GM18868 (cell line): ENCODE measurements at regions not wholly inside any gene's neighbourhood (a gene's known extent, or its start where the extent isn't known, plus 50 kb on each side); places are given as distances from the start of the nearest gene placed in this dataset.

ENCODE experiments used
- ATAC-seq: cut with Tn5 transposase; IDR thresholded peaks from one replicate; pipeline ENCODE4 v1.9.1; 2021; ENCODE audit warnings: mild to moderate bottlenecking, moderate library complexity; ENCODE audit not compliant: unreplicated experiment

GRCh38 chr5:115072266-115073064, 97.2 kb downstream of the TRIM36 start:
- ATAC-seq, result no peak

GRCh38 chr5:115070737-115071136, 99.0 kb downstream of the TRIM36 start:
- no peak for ATAC-seq

DNA sequence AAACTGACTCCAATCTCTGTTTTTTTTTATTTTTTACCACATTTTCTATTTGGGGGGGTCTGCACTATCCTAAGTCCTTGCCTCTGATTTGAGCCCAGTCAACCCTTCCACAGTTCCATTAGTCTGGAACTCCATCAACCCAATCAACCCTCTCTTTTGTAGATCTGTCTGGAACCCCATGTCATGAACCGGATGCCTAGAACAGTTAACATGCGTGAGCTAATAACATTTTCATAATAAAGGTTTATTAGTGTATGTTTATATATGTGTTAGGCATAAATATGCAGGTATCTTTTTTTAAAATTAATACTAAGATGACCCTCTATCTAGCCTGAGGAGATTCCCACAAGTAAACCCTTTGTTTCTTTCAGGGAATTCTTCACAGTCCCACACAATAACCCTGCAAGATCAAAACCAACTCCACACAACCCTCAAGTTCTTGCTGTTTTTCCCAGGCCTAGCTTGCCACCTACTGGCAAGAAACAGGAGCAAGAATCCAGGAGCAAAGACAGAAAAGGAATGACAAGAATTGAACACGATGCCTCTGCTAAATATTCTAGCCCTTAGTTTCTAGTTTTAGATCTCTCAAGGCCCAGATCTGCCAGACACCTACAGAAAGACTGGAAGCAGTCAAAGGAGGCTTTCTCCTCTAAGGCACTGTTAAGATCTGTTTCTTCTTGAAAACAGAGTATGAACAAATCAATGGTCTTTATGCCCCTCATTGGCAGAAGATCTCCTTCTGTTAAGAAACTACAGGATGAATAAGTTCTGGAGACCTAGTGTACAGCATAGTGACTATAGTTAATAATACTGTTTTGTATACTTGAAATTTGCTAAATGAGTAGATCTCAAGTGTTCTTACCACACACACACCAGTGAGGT, 100.4 kb downstream of the TRIM36 start:
- ATAC-seq, result peak; percentile 41

GRCh38 chr5:115068239-115069086, 101.2 kb downstream of the TRIM36 start:
- peak; percentile 90 for ATAC-seq

DNA sequence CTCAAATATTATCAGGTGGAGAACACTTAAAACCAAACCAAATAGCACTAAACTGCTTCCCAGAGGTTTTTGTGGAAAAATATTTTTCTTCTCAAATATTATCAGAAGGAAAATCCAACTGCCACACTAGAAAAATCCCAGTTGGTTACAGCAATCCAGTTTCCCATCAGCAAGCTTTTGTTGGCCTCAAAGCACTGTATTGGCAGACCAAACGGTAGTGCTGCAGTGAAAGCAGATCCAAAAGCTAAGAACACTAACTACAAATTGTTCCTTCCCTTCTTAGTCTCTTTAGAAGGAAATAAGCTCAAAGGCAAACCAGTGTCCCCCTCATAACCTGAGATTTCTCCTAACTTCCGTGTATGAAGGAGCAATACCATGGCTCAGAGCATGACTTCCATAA, 105.3 kb downstream of the TRIM36 start:
- ATAC-seq, result no peak

GRCh38 chr5:115054387-115054951, 115.2 kb downstream of the TRIM36 start:
- no peak for ATAC-seq

- ATAC-seq, result no peak
These were observed 116.8 kb downstream of the TRIM36 start for GRCh38 chr5:115052948-115053347.

GRCh38 chr5:115050866-115051265, 118.8 kb downstream of the TRIM36 start:
- ATAC-seq, result no peak

GRCh38 chr5:115033861-115034260, 135.8 kb downstream of the TRIM36 start:
- ATAC-seq, result no peak

DNA sequence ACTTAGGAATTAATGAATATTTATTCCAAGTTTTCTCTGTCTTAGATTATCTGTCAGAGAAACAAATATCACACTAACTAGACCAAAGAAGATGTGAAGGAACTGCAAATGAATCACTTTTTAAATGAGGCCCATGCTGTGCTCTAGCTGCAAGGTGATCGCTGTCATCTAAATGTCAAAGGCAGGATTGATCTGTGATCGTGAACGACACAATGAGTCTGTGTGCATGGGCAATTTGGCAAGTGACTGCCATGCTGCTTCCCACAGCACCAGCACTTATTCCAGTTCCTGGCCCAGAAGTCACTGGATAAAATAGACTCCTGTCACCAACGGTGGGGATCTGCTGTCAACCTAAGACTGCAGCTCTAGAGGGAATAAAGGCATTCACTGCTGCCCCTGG, 141.2 kb downstream of the TRIM36 start:
- no peak for ATAC-seq

DNA sequence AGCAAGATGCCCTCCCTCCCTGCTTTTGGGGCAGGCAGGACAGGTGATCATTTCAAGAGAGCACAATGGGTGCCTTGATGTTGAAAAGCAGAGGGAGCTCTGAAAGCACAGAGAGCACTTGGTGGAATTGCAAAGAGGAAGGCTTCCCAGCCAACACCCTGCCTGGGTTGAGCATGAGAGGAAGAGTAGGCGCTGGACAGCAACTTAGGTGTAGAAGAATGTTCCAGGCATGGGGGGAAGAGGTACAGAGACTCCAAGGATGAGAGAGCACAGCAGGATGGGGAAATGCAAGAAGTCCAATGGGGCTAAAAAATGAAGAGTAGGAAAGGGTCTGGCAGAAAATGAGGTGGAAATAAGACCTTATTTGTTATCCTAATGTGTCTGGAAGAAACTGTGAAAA, 144.8 kb downstream of the TRIM36 start:
- no peak for ATAC-seq

DNA sequence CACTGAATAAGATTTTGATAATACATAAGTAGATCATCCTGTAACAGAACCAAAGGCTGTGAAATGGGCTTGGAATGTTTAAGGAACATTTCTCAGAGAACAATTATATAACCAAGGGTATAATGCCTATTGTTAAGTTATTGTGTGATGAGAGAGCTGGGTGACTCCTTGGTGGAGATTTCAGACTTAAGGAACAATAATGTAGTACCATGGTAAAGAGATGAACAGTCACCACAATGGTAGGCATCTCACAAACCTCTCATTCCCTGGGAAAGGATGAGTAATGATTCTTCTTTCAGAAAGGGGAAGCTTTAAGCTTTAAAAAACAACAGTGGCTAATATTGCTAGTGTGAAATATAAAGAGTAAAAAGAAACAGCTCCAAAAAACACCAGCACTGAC, 147.4 kb downstream of the TRIM36 start:
- no peak for ATAC-seq

DNA sequence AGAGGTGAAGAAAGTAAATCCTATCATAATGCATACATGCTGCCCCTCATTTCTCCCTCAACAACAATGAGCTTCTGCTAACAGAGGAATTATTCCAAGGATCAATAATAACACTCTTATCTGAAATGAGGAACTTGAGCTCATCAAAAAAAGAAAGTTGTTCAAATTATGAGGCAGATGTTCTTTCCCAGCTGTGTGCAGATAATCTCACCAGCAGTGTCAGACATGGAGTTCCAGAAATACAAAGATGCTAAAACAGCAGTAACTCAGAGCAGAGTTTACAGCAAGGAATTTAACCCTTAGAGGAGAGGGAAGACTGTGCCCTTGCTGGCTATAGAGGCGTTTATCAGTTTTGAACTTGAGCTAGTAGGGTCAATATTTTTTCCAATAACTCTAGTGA, 153.1 kb downstream of the TRIM36 start:
- no peak for ATAC-seq

DNA sequence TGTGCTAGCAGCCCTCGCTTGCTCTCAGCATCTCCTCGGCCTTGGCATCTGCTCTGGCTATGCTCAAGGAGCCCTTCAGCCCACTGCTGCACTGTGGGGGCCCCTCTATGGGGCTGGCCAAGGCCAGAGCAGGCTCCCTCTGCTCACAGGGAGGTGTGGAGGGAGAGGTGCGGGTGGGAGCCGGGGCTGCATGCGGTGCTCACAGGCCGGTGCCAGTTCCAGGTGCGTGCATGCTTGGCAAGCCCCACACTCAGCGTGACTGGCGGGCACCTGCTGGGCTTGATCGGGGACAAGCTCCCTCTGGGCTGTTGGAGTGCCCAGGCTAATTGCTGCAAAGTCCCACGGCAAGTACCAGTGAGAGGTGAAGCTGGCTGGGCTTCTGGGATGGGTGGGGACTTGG, 170.5 kb downstream of the TRIM36 start:
- no peak for ATAC-seq

DNA sequence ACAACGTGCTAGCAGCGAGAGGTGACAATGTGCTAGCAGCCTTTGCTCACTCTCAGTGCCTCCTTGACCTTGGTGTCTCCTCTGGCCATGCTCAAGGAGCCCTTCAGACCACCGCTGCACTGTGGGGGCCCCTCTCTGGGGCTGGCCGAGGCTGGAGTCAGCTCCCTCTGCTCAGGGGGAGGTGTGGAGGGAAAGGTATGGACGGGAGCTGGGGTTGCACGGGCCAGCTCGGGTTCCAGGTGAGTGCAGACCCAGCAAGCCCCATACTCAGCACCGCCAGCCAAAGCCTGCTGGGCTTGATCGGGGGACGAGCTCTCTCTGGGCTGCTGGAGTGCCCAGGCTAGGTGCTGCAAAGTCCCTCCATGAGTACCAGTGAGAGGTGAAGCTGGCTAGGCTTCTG, 180.2 kb downstream of the TRIM36 start:
- no peak for ATAC-seq

- ATAC-seq, result no peak
These were observed 181.6 kb downstream of the TRIM36 start for GRCh38 chr5:114988096-114988495.

DNA sequence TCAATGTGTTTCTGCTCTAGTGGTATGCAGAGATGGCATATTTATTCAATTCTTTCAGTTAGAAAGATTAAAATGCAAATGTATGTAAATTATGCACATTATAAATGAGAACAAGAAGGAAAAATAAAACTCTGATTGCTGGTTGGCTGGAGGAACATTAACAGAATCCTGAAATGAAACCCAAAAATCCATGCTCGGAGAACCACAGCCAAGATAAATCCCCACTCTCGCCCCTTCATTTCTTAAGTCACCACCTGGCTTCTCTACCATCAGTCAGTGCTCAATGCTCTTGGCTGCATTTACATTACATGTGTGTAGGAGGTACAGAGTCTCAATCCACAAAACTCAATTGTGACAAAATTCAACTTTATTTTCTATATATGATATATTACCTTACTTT, 184.9 kb downstream of the TRIM36 start:
- ATAC-seq, result no peak

DNA sequence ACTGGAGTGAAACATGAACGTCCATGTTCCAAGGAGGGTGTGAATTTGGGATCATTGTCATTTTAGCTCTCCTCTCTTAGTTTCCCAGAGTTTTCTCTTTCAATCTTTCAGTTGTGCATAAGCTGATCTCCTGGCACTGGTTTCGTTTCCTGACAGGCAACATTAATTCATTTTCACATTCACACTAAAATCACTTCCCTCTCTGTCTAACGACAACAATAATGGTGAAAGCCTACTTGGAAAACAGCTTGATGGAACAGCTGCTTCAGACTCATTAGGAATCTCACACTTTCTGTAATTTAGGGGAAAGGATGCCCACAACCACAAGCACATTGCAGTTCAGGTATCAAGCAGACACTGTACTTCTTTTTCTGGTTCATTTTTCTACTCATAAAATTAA, 188.6 kb downstream of the TRIM36 start:
- no peak for ATAC-seq

DNA sequence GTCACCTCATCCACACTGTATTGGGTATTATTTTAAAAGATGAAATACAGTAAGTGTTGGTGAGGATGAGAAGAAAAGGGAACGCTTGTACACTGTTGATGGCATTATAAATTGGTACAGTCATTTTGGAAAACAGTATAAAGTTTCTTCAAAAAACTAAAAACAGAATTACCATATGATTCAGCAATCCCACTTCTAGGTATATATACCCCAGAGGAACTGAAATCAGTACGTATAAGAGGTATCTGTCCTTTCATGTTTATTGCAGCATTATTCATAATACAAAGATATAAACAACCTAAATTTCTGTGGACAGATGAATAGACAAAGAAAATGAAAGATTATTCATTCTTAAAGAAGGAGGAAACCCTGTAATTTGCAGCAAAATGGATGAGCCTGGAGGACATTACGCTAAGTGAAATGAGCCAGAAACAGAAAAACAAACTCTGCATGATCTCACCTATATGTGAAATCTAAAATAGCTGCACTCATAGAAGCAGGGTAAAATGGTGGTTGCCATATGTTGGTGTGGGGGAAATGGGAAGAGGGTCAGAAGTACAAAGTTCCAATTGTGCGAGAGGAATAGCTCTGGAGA, 191.6 kb downstream of the TRIM36 start:
- peak; percentile 91 for ATAC-seq

- no peak for ATAC-seq
These were observed 200.2 kb downstream of the TRIM36 start for GRCh38 chr5:114969482-114969881.
